Transverse colon (tissue), 4 donors: ENCODE measurements at regions not wholly inside any gene's neighbourhood (a gene's known extent, or its start where the extent isn't known, plus 50 kb on each side); places are given as distances from the start of the nearest gene placed in this dataset.
"Not testable (repeated sequence)": the region's sequence is repeated elsewhere in the genome, so short reads cannot be mapped to it uniquely, and the experiment has no call there.

Experiments
- EP300 ChIP-seq: sonication (generic); formaldehyde crosslinking; IDR thresholded peaks from one replicate; pipeline ENCODE4 v1.6.1; 2017; ENCODE audit warnings: antibody characterized with exemption, low read depth
- POLR2A ChIP-seq: fragments of 450-650 bp; IDR thresholded peaks from one replicate; pipeline ENCODE4 v1.6.1; 2016; ENCODE audit warnings: antibody characterized with exemption, mild to moderate bottlenecking, moderate library complexity
- POLR2AphosphoS5 ChIP-seq, 3 donors: sonication (generic); formaldehyde crosslinking; IDR thresholded peaks; one replicate each; pipeline ENCODE4 v1.6.1; 2016; ENCODE audit warnings: antibody characterized with exemption in 3 of 3
- TF ChIP-seq, protein P1 (sequence below), 5 experiments: fragments of 200-600 bp in 3 of 5; fragments of 450-650 bp in 2 of 5; sonication (generic) in 3 of 5; IDR thresholded peaks; 1 replicate in 2 of 5; 2 replicates in 3 of 5; pipeline ENCODE4 v1.5.1; 2016 to 2017; ENCODE audit warnings: antibody characterized with exemption in 5 of 5, inconsistent platforms in 3 of 5, mild to moderate bottlenecking in 2 of 5, moderate library complexity in 1 of 5

DNA sequence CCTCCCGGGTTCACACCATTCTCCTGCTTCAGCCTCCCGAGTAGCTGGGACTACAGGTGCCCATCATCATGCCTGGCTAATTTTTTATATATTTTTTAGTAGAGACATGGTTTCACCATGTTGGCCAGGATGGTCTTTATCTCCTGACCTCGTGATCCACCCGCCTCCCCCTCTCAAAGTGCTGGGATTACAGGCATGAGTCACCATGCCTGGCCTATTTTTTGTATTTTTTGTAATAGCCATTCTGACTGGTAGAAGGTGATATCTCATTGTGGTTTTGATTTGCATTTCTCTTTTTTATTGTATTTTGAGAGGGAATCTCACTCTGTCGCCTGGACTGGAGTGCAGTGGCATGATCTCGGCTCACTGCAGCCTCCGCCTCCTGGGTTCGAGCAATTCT, 139.6 kb upstream of the TNPO1 start:
- TF ChIP-seq, protein P1, sequence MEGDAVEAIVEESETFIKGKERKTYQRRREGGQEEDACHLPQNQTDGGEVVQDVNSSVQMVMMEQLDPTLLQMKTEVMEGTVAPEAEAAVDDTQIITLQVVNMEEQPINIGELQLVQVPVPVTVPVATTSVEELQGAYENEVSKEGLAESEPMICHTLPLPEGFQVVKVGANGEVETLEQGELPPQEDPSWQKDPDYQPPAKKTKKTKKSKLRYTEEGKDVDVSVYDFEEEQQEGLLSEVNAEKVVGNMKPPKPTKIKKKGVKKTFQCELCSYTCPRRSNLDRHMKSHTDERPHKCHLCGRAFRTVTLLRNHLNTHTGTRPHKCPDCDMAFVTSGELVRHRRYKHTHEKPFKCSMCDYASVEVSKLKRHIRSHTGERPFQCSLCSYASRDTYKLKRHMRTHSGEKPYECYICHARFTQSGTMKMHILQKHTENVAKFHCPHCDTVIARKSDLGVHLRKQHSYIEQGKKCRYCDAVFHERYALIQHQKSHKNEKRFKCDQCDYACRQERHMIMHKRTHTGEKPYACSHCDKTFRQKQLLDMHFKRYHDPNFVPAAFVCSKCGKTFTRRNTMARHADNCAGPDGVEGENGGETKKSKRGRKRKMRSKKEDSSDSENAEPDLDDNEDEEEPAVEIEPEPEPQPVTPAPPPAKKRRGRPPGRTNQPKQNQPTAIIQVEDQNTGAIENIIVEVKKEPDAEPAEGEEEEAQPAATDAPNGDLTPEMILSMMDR (IDR thresholded peaks at IDR 0.05): not testable (repeated sequence)
- not testable (repeated sequence) for TF ChIP-seq POLR2A; POLR2AphosphoS5 (IDR thresholded peaks at IDR 0.05); EP300
